GM12878 (cell line): ENCODE measurements at regions not wholly inside any gene's neighbourhood (a gene's known extent, or its start where the extent isn't known, plus 50 kb on each side); places are given as distances from the start of the nearest gene placed in this dataset.

Experiments used
- ATAC-seq: fragments of 200-7000 bp; cut with Tn5 transposase; 3 replicates; pipeline ENCODE4 v1.9.1; 2020; ENCODE audit warnings: mild to moderate bottlenecking, moderate library complexity
- BruUV-seq: library from RNA; stranded (reverse); fragments of 400-500 nt; replicated peaks from 2 replicates; lab custom pipeline; 2021; lab: Mats Ljungman, UMichigan
- CTCF ChIA-PET: fragments of 300-600 bp; sonication (Branson Sonifier 250); formaldehyde crosslinking; extraction: SDS; loops from one replicate; lab custom pipeline; 2021; ENCODE audit warnings: inconsistent platforms; lab: Yijun Ruan, JAX
- POLR2A ChIA-PET: fragments of 350-600 bp; formaldehyde crosslinking; extraction: SDS; loops from one replicate; lab custom pipeline; 2021; ENCODE audit warnings: inconsistent platforms; lab: Charles Lee
- RAD21 ChIA-PET: fragments of 300-600 bp; sonication (Branson Sonifier 250); formaldehyde crosslinking; loops from one replicate; lab custom pipeline; 2023; ENCODE audit warnings: antibody characterized with exemption; ENCODE audit not compliant: unreplicated experiment; lab: Charles Lee
- SMC1A ChIA-PET: fragments of 300-600 bp; sonication (Branson Sonifier 250); formaldehyde crosslinking; loops from one replicate; lab custom pipeline; 2023; ENCODE audit not compliant: unreplicated experiment, uncharacterized antibody; lab: Charles Lee
- DNase-seq: peaks from one replicate; pipeline ENCODE4 v3.0.0-alpha.2; 2011; ENCODE audit warnings: low read depth, low spot score
- FAIRE-seq: peaks from 3 replicates; lab custom pipeline; 2011; peaks lifted over from hg19 to GRCh38; lab: Jason Lieb, UNC
- H2AFZ ChIP-seq: 2 replicates; pipeline ENCODE4 v1.6.0; 2011; ENCODE audit warnings: low read depth, low read length, control low read depth; ENCODE audit not compliant: control insufficient read depth
- H3K27ac ChIP-seq: 2 replicates; pipeline ENCODE4 v1.5.1; 2011; ENCODE audit warnings: control low read depth; ENCODE audit not compliant: control insufficient read depth, insufficient read depth
- H3K27me3 ChIP-seq, 2 experiments: replicated peaks in 1 of 2; 2 replicates each; pipeline versions ENCODE4 v1.6.0 to v1.6.1; 2011; ENCODE audit warnings: low read length in 1 of 2; ENCODE audit not compliant: control insufficient read depth in 2 of 2, insufficient read depth in 2 of 2
- H3K36me3 ChIP-seq, 2 experiments: 2 replicates each; pipeline ENCODE4 v1.5.1; 2011; ENCODE audit warnings: low read length in 1 of 2; ENCODE audit not compliant: control insufficient read depth in 2 of 2, insufficient read depth in 2 of 2
- H3K4me1 ChIP-seq: 2 replicates; pipeline ENCODE4 v1.6.1; 2011; ENCODE audit warnings: mild to moderate bottlenecking, low read length, moderate library complexity, mixed read lengths; ENCODE audit not compliant: control insufficient read depth, insufficient read depth
- H3K4me2 ChIP-seq: 2 replicates; pipeline ENCODE4 v1.6.0; 2011; ENCODE audit warnings: control low read depth; ENCODE audit not compliant: control insufficient read depth, insufficient read depth
- H3K4me3 ChIP-seq: fragments of 200-600 bp; sonication (generic); 2 replicates; pipeline ENCODE4 v1.5.1; 2016
- H3K79me2 ChIP-seq: 2 replicates; pipeline ENCODE4 v1.6.0; 2011; ENCODE audit warnings: low read length; ENCODE audit not compliant: control insufficient read depth, insufficient read depth
- H3K9ac ChIP-seq: 2 replicates; pipeline ENCODE4 v1.8.0; 2011; ENCODE audit warnings: low read length, control low read depth, mixed read lengths; ENCODE audit not compliant: control insufficient read depth, insufficient read depth
- H3K9me3 ChIP-seq: replicated peaks from 3 replicates; pipeline ENCODE4 v1.5.1; 2011; ENCODE audit warnings: mild to moderate bottlenecking, low read length; ENCODE audit not compliant: control insufficient read depth, insufficient read depth
- H4K20me1 ChIP-seq: 2 replicates; pipeline ENCODE4 v1.6.0; 2011; ENCODE audit not compliant: control insufficient read depth, insufficient read depth
- ATF2 ChIP-seq: IDR thresholded peaks from 2 replicates; pipeline ENCODE4 v1.6.1; 2012; ENCODE audit warnings: low read length, inconsistent platforms
- ESRRA ChIP-seq: IDR thresholded peaks from 2 replicates; pipeline ENCODE4 v1.6.1; 2012; ENCODE audit warnings: mild to moderate bottlenecking, low read length, improper control_type of control experiment
- HDGF ChIP-seq: fragments of 450-650 bp; IDR thresholded peaks from 2 replicates; pipeline ENCODE4 v1.6.1; 2016; ENCODE audit warnings: antibody characterized with exemption
- NFYB ChIP-seq: IDR thresholded peaks from 2 replicates; pipeline ENCODE4 v1.6.1; 2011; ENCODE audit warnings: low read depth, mild to moderate bottlenecking, low read length, improper control_type of control experiment, moderate library complexity; ENCODE audit not compliant: insufficient read depth
- RAD51 ChIP-seq: fragments of 450-650 bp; IDR thresholded peaks from 2 replicates; pipeline ENCODE4 v1.6.1; 2016; ENCODE audit warnings: moderate library complexity, mild to moderate bottlenecking, inconsistent platforms
- WRNIP1 ChIP-seq: IDR thresholded peaks from 2 replicates; pipeline ENCODE4 v1.6.1; 2011; ENCODE audit warnings: low read depth, low read length, improper control_type of control experiment, borderline replicate concordance
- ZBED1 ChIP-seq: IDR thresholded peaks from 2 replicates; pipeline ENCODE4 v1.6.1; 2016; ENCODE audit warnings: borderline replicate concordance
- ZNF592 ChIP-seq: fragments of 450-650 bp; IDR thresholded peaks from 2 replicates; pipeline ENCODE4 v1.6.1; 2017; ENCODE audit warnings: mild to moderate bottlenecking, moderate library complexity
- ZZZ3 ChIP-seq: IDR thresholded peaks from 2 replicates; pipeline ENCODE4 v1.6.1; 2011; ENCODE audit warnings: low read depth; ENCODE audit not compliant: control insufficient read depth, insufficient read length
- in situ Hi-C: fragments of 300-500 bp; cut with MboI; formaldehyde crosslinking; loops from 9 replicates; pipeline ENCODE4 v1.14.3; 2018; ENCODE audit warnings: mixed read lengths
- intact Hi-C: fragments of 100-400 bp; cut with micrococcal nuclease; formaldehyde crosslinking; loops from one replicate; pipeline ENCODE4 v1.14.2; 2022; ENCODE audit not compliant: unreplicated experiment

- Histone ChIP-seq H3K4me1 (no peaks in the 10 kb centered on the region), H3K79me2 (no peaks in the 10 kb centered on the region), H3K27ac (no peak overlapping the region), H3K4me2 (no peak overlapping the region), H4K20me1 (no peaks in the 10 kb centered on the region), H3K36me3 (no peaks in the 10 kb centered on the region), H3K27me3 (no peaks in the 10 kb centered on the region), H3K9ac (no peak overlapping the region), H2AFZ (no peak overlapping the region), H3K4me3 (no peak overlapping the region), H3K9me3 (no peaks in the 10 kb centered on the region)
- ChIA-PET SMC1A (no interaction called here), CTCF (no interaction called here), RAD21 (no interaction called here), POLR2A (no interaction called here)
- no TSS peak for BruUV-seq
- ATAC-seq (no peak), DNase-seq (no peak), FAIRE-seq (no peak)
- TF ChIP-seq ATF2: no peak
- no peak for TF ChIP-seq ZZZ3
- TF ChIP-seq NFYB: no peak
- no peak for TF ChIP-seq ZNF592
- no peak for TF ChIP-seq ESRRA
- TF ChIP-seq ZBED1: no peak
- TF ChIP-seq HDGF: no peak
- no peak for TF ChIP-seq RAD51
- TF ChIP-seq WRNIP1: no peak
- in situ Hi-C loops (no loop called here), intact Hi-C loops (no loop called here)
Observed at GRCh38 chr10:52451817-52452216, 137.7 kb downstream of the DKK1 start.
